T1000 (cell line): ENCODE measurements at regions not wholly inside any gene's neighbourhood (a gene's known extent, or its start where the extent isn't known, plus 50 kb on each side); places are given as distances from the start of the nearest gene placed in this dataset.

Experiments
- DNase-seq: peaks from one replicate; lab custom pipeline; 2025; ENCODE audit warnings: mixed read lengths; lab: John Stamatoyannopoulos, UW

DNA sequence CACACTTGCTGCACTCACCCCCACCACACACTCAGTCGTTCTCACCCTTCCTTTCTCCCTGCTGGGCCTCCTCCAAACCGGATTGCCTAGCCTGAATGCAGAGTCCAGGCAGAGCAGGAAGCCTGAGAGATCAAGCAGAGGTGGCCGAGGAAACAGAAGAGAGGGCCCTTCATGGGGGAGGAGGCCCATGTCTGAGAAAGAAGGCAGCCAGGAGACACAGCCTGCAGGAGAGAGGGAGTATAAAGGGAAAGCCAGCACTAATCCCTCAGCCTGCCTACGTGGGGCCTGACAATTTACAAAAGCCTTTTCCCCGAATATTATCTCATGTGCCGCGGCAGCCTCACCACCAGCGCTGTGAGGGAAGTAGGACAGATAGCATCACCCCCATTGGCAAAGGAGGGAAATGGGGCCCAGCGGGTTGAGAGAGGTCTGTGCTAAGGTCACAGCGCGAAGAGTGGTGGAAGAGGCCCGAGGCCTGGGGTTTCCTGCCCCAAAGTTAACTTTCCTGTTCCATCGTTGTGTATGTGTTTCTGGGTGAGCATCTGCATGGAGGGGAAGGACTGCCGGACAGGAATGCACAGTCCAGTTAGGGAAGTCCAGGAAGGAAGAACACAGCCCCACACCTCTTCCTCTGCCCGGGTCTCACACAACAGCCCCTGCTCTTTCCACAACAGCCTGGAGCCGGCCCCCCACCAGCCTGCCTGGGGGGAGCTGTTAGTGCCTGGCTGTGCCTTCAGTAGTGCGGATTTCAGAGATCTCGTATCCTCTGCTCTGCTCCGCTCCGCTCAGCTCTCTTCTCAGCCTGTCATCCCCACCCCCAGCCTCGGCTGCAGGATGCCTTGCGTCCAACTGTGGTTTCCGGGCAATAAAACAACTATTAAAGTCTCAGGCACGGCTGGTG lies 50.9 kb upstream of the BCOR start:
- no peak for DNase-seq

DNA sequence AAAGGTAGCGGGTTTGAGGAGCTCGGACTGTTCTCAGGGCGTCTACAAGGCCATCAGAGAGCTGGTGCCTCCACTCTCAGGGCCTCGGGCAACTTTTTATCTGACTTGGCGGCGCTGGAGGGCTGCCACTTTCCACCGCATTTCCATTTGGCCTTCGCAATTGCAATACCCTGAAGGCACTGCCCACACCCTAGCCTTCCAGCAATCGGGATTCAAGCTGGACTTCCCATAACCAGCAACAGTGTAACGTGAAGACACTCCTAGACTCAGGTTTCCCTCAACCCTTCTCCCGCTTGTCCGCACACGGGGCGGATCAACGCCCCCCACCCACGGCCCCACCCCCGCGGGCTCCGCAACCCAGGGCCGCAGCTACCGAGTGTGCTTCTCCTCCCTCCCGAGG lies 50.2 kb upstream of the BCOR start:
- DNase-seq = no peak
